IMR-90 (cell line): ENCODE measurements at regions not wholly inside any gene's neighbourhood (a gene's known extent, or its start where the extent isn't known, plus 50 kb on each side); places are given as distances from the start of the nearest gene placed in this dataset.

Experiments
- ATAC-seq: fragments of 200-7000 bp; cut with Tn5 transposase; 2 replicates; pipeline ENCODE4 v1.9.1; 2020; ENCODE audit warnings: low read depth, mild to moderate bottlenecking, moderate library complexity
- BruUV-seq: library from RNA; stranded (reverse); fragments of 400-500 nt; replicated peaks from 2 replicates; lab custom pipeline; 2021; lab: Mats Ljungman, UMichigan
- CTCF ChIA-PET: fragments of 300-600 bp; formaldehyde crosslinking; extraction: SDS; loops from one replicate; lab custom pipeline; 2021; ENCODE audit warnings: antibody characterized with exemption; lab: Yijun Ruan, JAX
- POLR2A ChIA-PET: fragments of 300-600 bp; sonication (Branson Sonifier 250); formaldehyde crosslinking; loops from one replicate; lab custom pipeline; 2022; ENCODE audit warnings: antibody characterized with exemption; ENCODE audit not compliant: unreplicated experiment; lab: Charles Lee
- DNase-seq: peaks from one replicate; pipeline ENCODE4 v3.0.0; 2013
- H2AFZ ChIP-seq: replicated peaks from 2 replicates; pipeline ENCODE3; 2013; ENCODE audit warnings: low read length, mild to moderate bottlenecking; ENCODE audit not compliant: poor library complexity
- H2AK5ac ChIP-seq: 2 replicates; pipeline ENCODE4 v1.6.1; 2013; ENCODE audit warnings: low read depth, low read length, inconsistent platforms
- H2AK9ac ChIP-seq: replicated peaks from 2 replicates; pipeline ENCODE3; 2013; ENCODE audit warnings: mild to moderate bottlenecking, low read depth, low read length, moderate library complexity; ENCODE audit not compliant: poor library complexity
- H2BK120ac ChIP-seq: 2 replicates; pipeline ENCODE4 v1.6.1; 2013; ENCODE audit warnings: low read depth, low read length, inconsistent platforms
- H2BK15ac ChIP-seq: 3 replicates; pipeline ENCODE4 v1.6.1; 2013; ENCODE audit warnings: low read depth, low read length, inconsistent platforms
- H2BK20ac ChIP-seq: 2 replicates; pipeline ENCODE4 v1.6.1; 2013; ENCODE audit warnings: low read depth, mild to moderate bottlenecking, inconsistent platforms, low read length, moderate library complexity
- H2BK5ac ChIP-seq: 2 replicates; pipeline ENCODE4 v1.6.1; 2013; ENCODE audit warnings: mild to moderate bottlenecking, low read depth, low read length, inconsistent platforms; ENCODE audit not compliant: poor library complexity, severe bottlenecking
- H3K14ac ChIP-seq: replicated peaks from 2 replicates; pipeline ENCODE4 v1.6.1; 2013; ENCODE audit warnings: low read depth, low read length, inconsistent platforms
- H3K18ac ChIP-seq: 2 replicates; pipeline ENCODE4 v1.6.1; 2013; ENCODE audit warnings: low read depth, low read length, control low read depth
- H3K23ac ChIP-seq: 2 replicates; pipeline ENCODE4 v1.6.1; 2013; ENCODE audit warnings: low read depth, low read length, inconsistent platforms
- H3K27ac ChIP-seq: 2 replicates; pipeline ENCODE4 v1.5.1; 2013; ENCODE audit warnings: mild to moderate bottlenecking, control low read depth, low read length; ENCODE audit not compliant: insufficient read depth
- H3K27me3 ChIP-seq: 2 replicates; pipeline ENCODE4 v1.6.1; 2013; ENCODE audit warnings: low read length; ENCODE audit not compliant: control insufficient read depth, insufficient read depth
- H3K36me3 ChIP-seq: 2 replicates; pipeline ENCODE4 v1.6.1; 2013; ENCODE audit warnings: low read length, mixed read lengths; ENCODE audit not compliant: control insufficient read depth, insufficient read depth
- H3K4ac ChIP-seq: 2 replicates; pipeline ENCODE4 v1.6.1; 2013; ENCODE audit warnings: low read depth, low read length, inconsistent platforms
- H3K4me1 ChIP-seq: 2 replicates; pipeline ENCODE4 v1.6.1; 2013; ENCODE audit warnings: low read length, mixed read lengths; ENCODE audit not compliant: control insufficient read depth, insufficient read depth
- H3K4me2 ChIP-seq: 2 replicates; pipeline ENCODE4 v1.6.1; 2013; ENCODE audit warnings: low read depth, mild to moderate bottlenecking, control low read depth, low read length, moderate library complexity
- H3K4me3 ChIP-seq: 2 replicates; pipeline ENCODE4 v1.5.1; 2013; ENCODE audit warnings: low read depth, mild to moderate bottlenecking, control low read depth, low read length, moderate library complexity; ENCODE audit not compliant: insufficient read depth
- H3K56ac ChIP-seq: 2 replicates; pipeline ENCODE4 v1.6.1; 2013; ENCODE audit warnings: low read length, inconsistent platforms; ENCODE audit not compliant: insufficient read depth; ENCODE audit errors: extremely low read depth
- H3K79me1 ChIP-seq, 2 experiments: 2 replicates each; pipeline ENCODE4 v1.6.1; 2013; ENCODE audit warnings: low read length in 2 of 2, inconsistent platforms in 1 of 2, low read depth in 1 of 2
- H3K9ac ChIP-seq: 2 replicates; pipeline ENCODE4 v1.6.1; 2013; ENCODE audit warnings: low read depth, low read length, control low read depth
- H3K9me1 ChIP-seq: 2 replicates; pipeline ENCODE4 v1.6.1; 2013; ENCODE audit warnings: low read length, inconsistent platforms; ENCODE audit not compliant: insufficient read depth
- H3K9me3 ChIP-seq: 2 replicates; pipeline ENCODE4 v1.6.1; 2013; ENCODE audit warnings: low read length; ENCODE audit not compliant: control insufficient read depth, insufficient read depth
- H4K20me1 ChIP-seq: 2 replicates; pipeline ENCODE4 v1.6.1; 2013; ENCODE audit warnings: low read length, inconsistent platforms; ENCODE audit not compliant: insufficient read depth
- H4K5ac ChIP-seq: 2 replicates; pipeline ENCODE4 v1.6.1; 2013; ENCODE audit warnings: mild to moderate bottlenecking, low read depth, low read length, control low read depth
- H4K8ac ChIP-seq, 2 experiments: 2 replicates each; pipeline ENCODE4 v1.6.1; 2013; ENCODE audit warnings: low read depth in 2 of 2, low read length in 2 of 2, control low read depth in 1 of 2, inconsistent platforms in 1 of 2
- H4K91ac ChIP-seq: 2 replicates; pipeline ENCODE4 v1.6.1; 2013; ENCODE audit warnings: low read depth, low read length, inconsistent platforms; ENCODE audit not compliant: insufficient read depth
- NFE2L2 ChIP-seq: fragments of 150-350 bp; IDR thresholded peaks from 2 replicates; pipeline ENCODE4 v1.6.1; 2016; ENCODE audit warnings: low read depth, mild to moderate bottlenecking, low read length
- WGBS, 2 experiments: methylation state at CpG; one replicate each; pipeline versions ENCODE4 v1.1.5 to v1.1.7; 2013; ENCODE audit warnings: missing lambda C conversion rate in 2 of 2; ENCODE audit not compliant: insufficient read length in 1 of 2; ENCODE audit errors: extremely low coverage in 2 of 2; 5-methylcytosine and 5-hydroxymethylcytosine counted together
- dilution Hi-C: fragments of 300-500 bp; cut with HindIII; formaldehyde crosslinking; loops from one replicate; pipeline ENCODE4 v1.14.3; 2018; ENCODE audit warnings: low sequenced_read_pairs; ENCODE audit not compliant: unreplicated experiment
- in situ Hi-C: fragments of 300-500 bp; cut with MboI; formaldehyde crosslinking; loops from 3 replicates; pipeline ENCODE4 v1.14.3; 2019; ENCODE audit warnings: low sequenced_read_pairs, inconsistent platforms, mixed read lengths
- intact Hi-C: fragments of 100-400 bp; cut with micrococcal nuclease; formaldehyde crosslinking; loops from 2 replicates; pipeline ENCODE4 v1.10.0; 2022

DNA sequence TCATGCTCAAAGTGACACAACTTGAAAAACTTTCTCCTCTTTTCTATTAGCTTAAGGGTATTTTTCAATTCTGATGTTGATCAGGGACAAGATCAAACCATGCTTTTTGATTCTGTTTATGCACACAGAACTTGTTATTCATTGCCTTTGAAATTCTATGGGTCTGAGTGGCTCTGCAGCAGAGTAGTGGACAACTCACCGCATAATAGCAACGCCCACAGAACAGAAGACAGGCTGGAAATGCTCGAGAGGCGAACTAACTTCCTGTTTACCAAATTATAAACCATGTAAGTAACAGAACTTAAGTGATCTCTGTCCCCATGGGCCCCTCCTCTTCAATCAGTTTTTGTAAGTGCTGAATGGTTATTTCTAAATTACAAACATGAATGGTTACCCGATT is 131.2 kb downstream of the CBLN2 start:
- Histone ChIP-seq H3K18ac (no peak overlapping the region), H3K14ac (no peak overlapping the region), H2AFZ (no peak overlapping the region), H3K4ac (no peak overlapping the region), H4K91ac (no peak overlapping the region), H2BK5ac (no peak overlapping the region), H3K4me3 (no peak overlapping the region), H3K36me3 (no peaks in the 10 kb centered on the region), H3K79me1 (no peaks in the 10 kb centered on the region), H3K4me1 (no peaks in the 10 kb centered on the region), H3K9me3 (peaks cover 4% of the 10 kb centered on the region; the same call in 1 of the 2 replicates), H3K23ac (no peak overlapping the region), H2BK120ac (no peak overlapping the region), H4K5ac (no peak overlapping the region), H3K27ac (no peak overlapping the region), H3K27me3 (no peaks in the 10 kb centered on the region), H4K8ac (no peak overlapping the region), H4K20me1 (no peaks in the 10 kb centered on the region), H2AK9ac (no peak overlapping the region), H3K9ac (no peak overlapping the region), H2AK5ac (no peak overlapping the region), H3K9me1 (no peaks in the 10 kb centered on the region), H3K56ac (no peak overlapping the region), H3K4me2 (no peak overlapping the region), H2BK20ac (no peak overlapping the region), H2BK15ac (no peak overlapping the region)
- in situ Hi-C loops (no loop called here), dilution Hi-C loops (no loop called here), intact Hi-C loops (no loop called here)
- no TSS peak for BruUV-seq
- ChIA-PET CTCF (no interaction called here), POLR2A (no interaction called here)
- ATAC-seq (no peak), DNase-seq (peak; percentile 1)
- whole genome bisulfite sequencing, 2 experiments: no CpG with 5 or more reads among the region's 5 CpGs
- TF ChIP-seq NFE2L2: no peak
